PC-3 (cell line): ENCODE measurements at regions not wholly inside any gene's neighbourhood (a gene's known extent, or its start where the extent isn't known, plus 50 kb on each side); places are given as distances from the start of the nearest gene placed in this dataset.

ENCODE experiments used
- ATAC-seq: fragments of 200-7000 bp; cut with Tn5 transposase; 2 replicates; pipeline ENCODE4 v1.9.1; 2020; ENCODE audit warnings: mild to moderate bottlenecking, moderate library complexity
- BruUV-seq: library from RNA; stranded (reverse); fragments of 400-500 nt; replicated peaks from 2 replicates; lab custom pipeline; 2021; lab: Mats Ljungman, UMichigan
- CTCF ChIA-PET: fragments of 300-600 bp; sonication (Branson Sonifier 250); formaldehyde crosslinking; loops from one replicate; lab custom pipeline; 2022; ENCODE audit warnings: antibody characterized with exemption; lab: Charles Lee
- POLR2A ChIA-PET: fragments of 300-600 bp; sonication (Branson Sonifier 250); formaldehyde crosslinking; loops from one replicate; lab custom pipeline; 2022; ENCODE audit warnings: antibody characterized with exemption; ENCODE audit not compliant: unreplicated experiment; lab: Charles Lee
- DNase-seq: peaks from one replicate; pipeline ENCODE4 v3.0.0-alpha.2; 2015
- H2AFZ ChIP-seq: fragments of 300-600 bp; sonication (generic); 2 replicates; pipeline ENCODE4 v1.6.0; 2016; ENCODE audit warnings: antibody characterized with exemption, low read length
- H3F3A ChIP-seq: fragments of 300-600 bp; sonication (generic); one replicate; pipeline ENCODE4 v1.6.0; 2017; ENCODE audit warnings: antibody characterized with exemption, low read length, control low read depth, mild to moderate bottlenecking; ENCODE audit not compliant: unreplicated experiment
- H3K27ac ChIP-seq: fragments of 300-600 bp; sonication (generic); 2 replicates; pipeline ENCODE4 v1.5.1; 2016; ENCODE audit warnings: mild to moderate bottlenecking, low read length
- H3K27me3 ChIP-seq: fragments of 300-600 bp; sonication (generic); 2 replicates; pipeline ENCODE4 v1.6.1; 2016; ENCODE audit warnings: low read length, mixed read lengths
- H3K36me3 ChIP-seq: fragments of 300-600 bp; sonication (generic); 2 replicates; pipeline ENCODE4 v1.6.1; 2016; ENCODE audit warnings: low read depth, mixed run types, low read length, mixed read lengths
- H3K4me1 ChIP-seq: fragments of 300-600 bp; sonication (generic); 2 replicates; pipeline ENCODE4 v1.5.1; 2016; ENCODE audit warnings: low read length; ENCODE audit not compliant: insufficient read depth
- H3K4me2 ChIP-seq: fragments of 300-600 bp; sonication (generic); 2 replicates; pipeline ENCODE4 v1.6.0; 2016; ENCODE audit warnings: low read length
- H3K4me3 ChIP-seq: fragments of 300-600 bp; sonication (generic); 2 replicates; pipeline ENCODE4 v1.5.1; 2016; ENCODE audit warnings: mild to moderate bottlenecking, low read length, mixed read lengths
- H3K79me2 ChIP-seq: fragments of 300-600 bp; sonication (generic); 2 replicates; pipeline ENCODE4 v1.6.1; 2017; ENCODE audit warnings: low read length, mixed read lengths
- H3K9ac ChIP-seq: fragments of 300-600 bp; sonication (generic); 2 replicates; pipeline ENCODE4 v1.6.0; 2016; ENCODE audit warnings: mild to moderate bottlenecking, low read length
- H3K9me2 ChIP-seq: fragments of 300-600 bp; sonication (generic); replicated peaks from 2 replicates; pipeline ENCODE4 v1.6.1; 2016; ENCODE audit warnings: mixed run types, low read length, mixed read lengths
- H3K9me3 ChIP-seq: fragments of 300-600 bp; sonication (generic); 2 replicates; pipeline ENCODE4 v1.6.1; 2016; ENCODE audit warnings: low read length, mixed read lengths
- H4K20me1 ChIP-seq: fragments of 300-600 bp; sonication (generic); 2 replicates; pipeline ENCODE4 v1.6.1; 2016; ENCODE audit warnings: low read length, mixed read lengths
- EZH2 ChIP-seq: fragments of 300-600 bp; sonication (generic); IDR thresholded peaks from one replicate; pipeline ENCODE4 v1.6.1; 2017; ENCODE audit warnings: antibody characterized with exemption, mild to moderate bottlenecking, low read length; ENCODE audit not compliant: unreplicated experiment
- EZH2phosphoT487 ChIP-seq: fragments of 300-600 bp; sonication (generic); IDR thresholded peaks from 2 replicates; pipeline ENCODE4 v1.6.1; 2018; ENCODE audit warnings: mild to moderate bottlenecking, antibody characterized with exemption, low read length, borderline replicate concordance
- intact Hi-C: fragments of 100-400 bp; cut with micrococcal nuclease; formaldehyde crosslinking; loops from 2 replicates; pipeline ENCODE4 v1.9.0; 2023
- TF ChIP-seq, protein P1 (sequence below): fragments of 300-600 bp; sonication (generic); conservative IDR thresholded peaks from 2 replicates; pipeline ENCODE4 v1.5.1; 2017; ENCODE audit warnings: antibody characterized with exemption, low read depth, mild to moderate bottlenecking, low read length

DNA sequence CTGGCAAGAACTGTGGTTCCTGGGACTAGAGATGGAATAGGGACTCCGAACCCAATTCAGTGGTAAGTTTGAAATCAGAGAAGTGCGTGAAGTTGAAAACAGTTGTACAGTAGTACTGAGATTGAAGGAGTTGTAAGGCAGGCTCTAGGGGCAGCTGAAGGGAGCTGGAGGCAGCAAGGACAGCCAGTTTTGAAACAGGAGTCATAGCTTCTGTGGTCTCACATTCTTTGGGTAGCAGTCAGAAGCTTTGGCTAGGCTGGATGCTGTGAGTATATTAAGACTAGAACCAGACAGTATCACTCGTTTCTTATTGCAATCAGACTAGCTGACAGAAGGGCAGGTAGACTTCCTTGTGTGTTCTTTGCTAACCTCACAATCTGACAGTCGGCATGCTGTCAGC lies 64.5 kb upstream of the ADAM23 start:
- no peak overlapping the region for H3K4me3 ChIP-seq
- CTCF ChIA-PET = interaction anchor here (0.6 kb wide), 1 partner anchor 122 kb away, joined by 4 read pairs; no protein-coding TSS in a partner anchor
- H3K27me3 ChIP-seq = 0 out of 2 replicates have a peak, but pooled peaks cover 14% of the 10 kb centered on the region
- H2AFZ ChIP-seq = no peak overlapping the region
- DNase-seq = peak; percentile 6
- no peaks in the 10 kb centered on the region for H3K36me3 ChIP-seq
- H3K4me1 ChIP-seq = no peaks in the 10 kb centered on the region
- no peak overlapping the region for H3K9ac ChIP-seq
- no peaks in the 10 kb centered on the region for H4K20me1 ChIP-seq
- POLR2A ChIA-PET = no interaction called here
- no TSS peak for BruUV-seq
- no peak for TF ChIP-seq EZH2phosphoT487
- TF ChIP-seq, protein P1, sequence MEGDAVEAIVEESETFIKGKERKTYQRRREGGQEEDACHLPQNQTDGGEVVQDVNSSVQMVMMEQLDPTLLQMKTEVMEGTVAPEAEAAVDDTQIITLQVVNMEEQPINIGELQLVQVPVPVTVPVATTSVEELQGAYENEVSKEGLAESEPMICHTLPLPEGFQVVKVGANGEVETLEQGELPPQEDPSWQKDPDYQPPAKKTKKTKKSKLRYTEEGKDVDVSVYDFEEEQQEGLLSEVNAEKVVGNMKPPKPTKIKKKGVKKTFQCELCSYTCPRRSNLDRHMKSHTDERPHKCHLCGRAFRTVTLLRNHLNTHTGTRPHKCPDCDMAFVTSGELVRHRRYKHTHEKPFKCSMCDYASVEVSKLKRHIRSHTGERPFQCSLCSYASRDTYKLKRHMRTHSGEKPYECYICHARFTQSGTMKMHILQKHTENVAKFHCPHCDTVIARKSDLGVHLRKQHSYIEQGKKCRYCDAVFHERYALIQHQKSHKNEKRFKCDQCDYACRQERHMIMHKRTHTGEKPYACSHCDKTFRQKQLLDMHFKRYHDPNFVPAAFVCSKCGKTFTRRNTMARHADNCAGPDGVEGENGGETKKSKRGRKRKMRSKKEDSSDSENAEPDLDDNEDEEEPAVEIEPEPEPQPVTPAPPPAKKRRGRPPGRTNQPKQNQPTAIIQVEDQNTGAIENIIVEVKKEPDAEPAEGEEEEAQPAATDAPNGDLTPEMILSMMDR = no peak
- no peak for TF ChIP-seq EZH2
- H3F3A ChIP-seq = no peaks in the 10 kb centered on the region
- H3K27ac ChIP-seq = no peak overlapping the region
- no peaks in the 10 kb centered on the region for H3K79me2 ChIP-seq
- H3K9me2 ChIP-seq = no peaks in the 10 kb centered on the region
- no peak overlapping the region for H3K4me2 ChIP-seq
- intact Hi-C loops = no loop called here
- no peaks in the 10 kb centered on the region for H3K9me3 ChIP-seq
- no peak for ATAC-seq

DNA sequence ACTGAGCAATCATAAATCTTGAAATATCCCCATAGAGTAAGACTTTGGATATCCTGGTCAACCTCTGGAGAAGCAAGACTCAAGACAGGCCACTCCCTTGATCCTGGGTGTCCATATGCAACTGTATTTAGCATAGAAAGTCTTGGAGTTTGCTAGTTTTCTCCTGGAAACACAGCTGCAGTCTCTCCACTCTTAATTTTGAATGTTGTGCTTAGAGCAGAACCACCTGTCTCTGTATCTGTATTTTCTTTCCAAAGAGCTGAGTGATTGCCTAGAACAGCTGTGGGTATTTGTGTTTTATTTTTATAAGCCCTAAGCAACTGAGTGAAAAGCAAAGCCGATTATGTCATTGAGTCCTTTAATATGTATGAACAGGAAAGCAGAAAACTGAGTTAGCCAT lies 64.1 kb upstream of the ADAM23 start:
- H4K20me1 ChIP-seq = no peaks in the 10 kb centered on the region
- no peaks in the 10 kb centered on the region for H3K4me1 ChIP-seq
- H3K27ac ChIP-seq = no peak overlapping the region
- ATAC-seq = no peak
- no peak overlapping the region for H3K9ac ChIP-seq
- DNase-seq = no peak
- H3K36me3 ChIP-seq = no peaks in the 10 kb centered on the region
- no peaks in the 10 kb centered on the region for H3K9me2 ChIP-seq
- CTCF ChIA-PET = interaction anchor here (0.6 kb wide), 1 partner anchor 122 kb away, joined by 4 read pairs; no protein-coding TSS in a partner anchor
- H3K4me3 ChIP-seq = no peak overlapping the region
- H2AFZ ChIP-seq = no peak overlapping the region
- H3K79me2 ChIP-seq = no peaks in the 10 kb centered on the region
- no TSS peak for BruUV-seq
- 0 out of 2 replicates have a peak, but pooled peaks cover 18% of the 10 kb centered on the region for H3K27me3 ChIP-seq
- no peak overlapping the region for H3K4me2 ChIP-seq
- H3K9me3 ChIP-seq = no peaks in the 10 kb centered on the region
- TF ChIP-seq EZH2 = no peak
- no peak for TF ChIP-seq EZH2phosphoT487
- TF ChIP-seq, protein P1 = no peak
- POLR2A ChIA-PET = no interaction called here
- intact Hi-C loops = no loop called here
- no peaks in the 10 kb centered on the region for H3F3A ChIP-seq

DNA sequence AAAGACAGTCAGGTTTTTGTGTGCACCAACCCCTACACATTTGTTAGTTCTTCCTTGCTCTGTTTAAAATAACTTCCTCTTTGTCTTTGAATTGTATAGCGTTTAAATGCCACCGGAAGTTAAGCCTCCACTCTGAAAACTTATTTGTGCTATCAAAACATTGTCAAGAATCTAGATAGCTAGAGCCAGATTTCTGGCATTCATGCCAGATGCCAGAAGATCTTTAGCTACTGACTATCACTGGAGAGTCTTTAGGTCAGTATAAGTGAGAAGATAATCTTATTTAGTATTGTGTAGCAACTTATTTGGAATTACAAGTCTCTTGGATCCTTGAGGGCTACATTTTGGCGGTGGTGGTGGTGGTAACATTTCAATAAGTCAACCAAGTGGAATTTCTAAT lies 63.4 kb upstream of the ADAM23 start:
- no peak for ATAC-seq

More for the DNA sequence above, 63.4 kb upstream of the ADAM23 start:
- Histone ChIP-seq H3K4me2 (no peak overlapping the region), H3K79me2 (no peaks in the 10 kb centered on the region), H3K27me3 (0 out of 2 replicates have a peak, but pooled peaks cover 19% of the 10 kb centered on the region), H4K20me1 (no peaks in the 10 kb centered on the region), H3F3A (no peaks in the 10 kb centered on the region), H3K4me3 (no peak overlapping the region), H3K4me1 (no peaks in the 10 kb centered on the region), H3K9me2 (no peaks in the 10 kb centered on the region), H2AFZ (no peak overlapping the region), H3K27ac (no peak overlapping the region), H3K36me3 (no peaks in the 10 kb centered on the region), H3K9me3 (no peaks in the 10 kb centered on the region), H3K9ac (no peak overlapping the region)
- no TSS peak for BruUV-seq
- intact Hi-C loops = no loop called here
- POLR2A ChIA-PET = no interaction called here
- DNase-seq = no peak
- TF ChIP-seq EZH2 (no peak), EZH2phosphoT487 (no peak)
- TF ChIP-seq, protein P1 = no peak
- CTCF ChIA-PET = no interaction called here
